CD4-positive, alpha-beta T cell treated with Interleukin-10 for 1 hour (primary cell): ENCODE measurements at regions not wholly inside any gene's neighbourhood (a gene's known extent, or its start where the extent isn't known, plus 50 kb on each side); places are given as distances from the start of the nearest gene placed in this dataset.

Experiments
- DNase-seq: peaks from one replicate; pipeline ENCODE4 v3.0.0-alpha.2; 2020

DNA sequence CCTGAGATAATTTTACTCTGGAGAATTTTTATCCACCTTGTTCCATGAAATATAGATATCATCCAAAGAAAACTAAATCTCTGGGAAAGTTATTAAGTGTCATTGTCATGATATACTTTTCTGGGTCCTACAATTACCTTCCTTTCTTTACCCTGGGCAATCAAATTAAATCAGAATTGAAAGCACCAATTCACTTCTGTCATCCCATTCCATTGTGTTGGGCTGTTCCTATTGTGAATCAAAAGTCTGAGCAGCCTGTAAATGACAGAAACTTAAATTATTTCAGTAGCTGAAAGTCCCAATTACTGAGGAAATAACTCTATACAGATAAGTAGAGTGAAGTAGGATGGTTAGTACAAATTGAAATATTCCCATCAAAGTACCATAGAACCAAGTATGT, 1284.2 kb downstream of the EFNB2 start:
- DNase-seq: no peak

DNA sequence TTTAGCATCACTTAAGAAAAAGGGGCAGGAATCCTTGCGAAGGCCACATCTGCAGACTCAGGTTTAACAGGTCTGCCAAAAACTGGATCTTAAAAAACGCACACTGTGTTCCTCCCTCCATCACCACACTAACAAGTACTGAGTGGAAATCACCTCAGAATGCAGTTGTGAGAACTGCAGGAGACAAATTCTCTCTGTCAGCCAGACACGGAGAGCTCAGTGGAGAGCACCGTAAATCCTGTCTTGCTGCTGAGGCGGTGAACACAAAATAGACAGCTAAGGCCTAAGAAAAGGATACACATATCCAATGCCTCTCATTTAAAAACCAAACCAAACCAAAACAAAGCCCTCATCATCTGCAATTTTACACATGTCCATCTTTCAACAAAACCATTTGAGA, 1287.6 kb downstream of the EFNB2 start:
- no peak for DNase-seq

DNA sequence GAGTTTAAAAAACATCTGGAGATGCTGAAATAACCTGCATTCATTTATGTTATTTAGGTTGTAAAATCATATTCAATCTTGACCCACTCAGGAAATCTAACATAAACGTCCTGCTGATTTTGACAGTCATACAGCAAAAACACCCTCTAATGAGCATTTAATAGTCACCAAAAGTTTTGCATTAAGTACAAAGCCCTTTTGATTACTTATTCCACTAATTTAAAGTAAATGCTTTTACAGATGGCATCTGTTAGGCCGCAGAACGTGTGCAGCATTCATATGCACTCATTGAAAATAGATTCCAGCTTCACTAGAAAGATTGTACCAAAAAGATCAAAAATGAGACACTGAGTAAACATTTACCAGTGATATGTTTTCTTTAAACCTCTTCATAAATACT, 1295.1 kb downstream of the EFNB2 start:
- no peak for DNase-seq

DNA sequence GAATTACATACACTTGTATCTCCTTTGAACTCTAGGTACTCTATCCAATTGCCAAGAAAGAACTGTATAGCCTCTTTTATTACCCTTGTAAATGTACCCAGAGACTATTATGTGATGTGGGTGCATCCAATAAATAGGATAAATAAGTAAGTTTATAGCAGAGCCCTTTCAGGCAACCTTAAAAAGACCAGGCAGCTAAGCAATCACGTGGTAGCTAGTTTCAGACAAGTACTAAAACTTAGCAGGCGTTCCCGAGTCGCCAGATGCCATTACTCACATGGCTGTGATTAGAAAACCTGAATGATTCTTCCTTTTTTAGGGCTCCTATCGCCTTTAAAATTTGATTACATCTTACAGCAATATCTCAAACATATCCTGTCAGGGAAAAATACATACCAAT, 1303.0 kb downstream of the EFNB2 start:
- no peak for DNase-seq

DNA sequence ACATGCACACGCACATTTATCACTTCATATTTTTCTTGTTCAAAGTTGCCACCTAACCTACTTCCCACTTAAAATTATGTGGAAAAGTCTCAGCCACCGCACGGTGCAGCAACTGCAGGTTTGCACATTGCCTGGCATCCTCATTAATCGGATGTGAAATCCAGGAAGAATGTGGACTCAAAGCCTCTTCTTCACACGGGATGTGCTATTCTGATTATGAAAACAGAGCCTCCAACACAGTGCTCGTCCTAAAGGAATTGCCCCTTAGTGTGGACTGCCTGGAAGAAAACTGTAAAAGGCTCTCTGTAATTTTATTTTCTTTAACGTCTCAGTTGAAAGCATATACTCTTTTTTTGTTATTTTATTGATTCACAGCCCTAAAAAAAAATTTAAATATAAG, 1303.5 kb downstream of the EFNB2 start:
- no peak for DNase-seq

DNA sequence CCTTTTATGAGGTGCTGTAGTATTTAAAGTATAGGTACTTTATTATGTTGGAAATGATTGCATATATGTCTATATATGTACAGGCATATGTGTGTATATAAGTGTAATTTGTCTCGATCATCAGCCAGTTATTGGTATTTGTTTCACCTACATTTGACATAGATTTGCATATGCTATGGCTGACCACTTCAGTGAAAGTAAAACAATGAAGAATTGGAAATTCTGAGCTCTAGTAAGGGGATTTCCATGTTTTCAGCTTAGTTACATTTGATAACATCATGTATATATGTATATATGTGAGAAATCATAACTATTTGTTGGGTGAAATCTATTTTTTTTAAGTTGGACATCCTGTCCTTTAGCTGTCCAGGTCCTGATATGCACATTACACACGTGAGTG, 1303.9 kb downstream of the EFNB2 start:
- no peak for DNase-seq

DNA sequence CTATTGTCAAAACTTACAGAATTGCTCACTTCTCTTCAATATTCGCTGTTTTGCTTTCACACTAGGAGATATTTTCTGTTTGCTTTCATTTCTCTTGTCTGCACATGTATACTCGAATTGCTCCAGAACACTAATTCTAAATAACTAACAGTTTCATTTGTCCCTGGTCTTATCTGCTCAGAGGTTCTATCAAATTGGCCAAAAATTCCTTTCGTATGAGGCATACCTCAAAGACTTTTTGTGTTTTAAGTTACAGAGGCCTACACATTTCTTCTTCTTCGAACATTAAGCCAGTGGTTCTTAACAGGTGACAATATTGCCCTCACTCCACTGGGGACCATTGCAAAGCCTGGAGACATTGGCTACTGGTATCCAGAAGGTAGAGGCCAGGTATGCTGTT, 1314.6 kb downstream of the EFNB2 start:
- no peak for DNase-seq

DNA sequence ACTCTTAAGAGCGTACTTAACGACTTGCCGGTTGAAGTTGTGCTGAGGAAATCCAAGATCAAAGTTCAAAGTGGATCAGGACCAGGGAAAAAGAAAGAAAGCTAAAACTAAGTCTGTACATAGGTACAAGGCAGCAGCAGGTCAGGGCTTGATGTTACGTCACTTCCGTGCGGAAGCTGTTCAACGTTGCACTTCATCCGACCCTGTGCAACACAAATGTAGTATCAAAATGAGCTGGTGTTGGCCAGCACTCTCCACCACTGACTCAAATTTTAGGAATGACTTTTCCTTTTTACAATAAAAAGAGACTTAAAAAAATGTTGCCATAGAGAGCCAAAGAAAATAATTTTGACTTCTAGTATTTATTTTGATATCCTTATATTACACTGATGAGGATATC, 1315.4 kb downstream of the EFNB2 start:
- no peak for DNase-seq

DNA sequence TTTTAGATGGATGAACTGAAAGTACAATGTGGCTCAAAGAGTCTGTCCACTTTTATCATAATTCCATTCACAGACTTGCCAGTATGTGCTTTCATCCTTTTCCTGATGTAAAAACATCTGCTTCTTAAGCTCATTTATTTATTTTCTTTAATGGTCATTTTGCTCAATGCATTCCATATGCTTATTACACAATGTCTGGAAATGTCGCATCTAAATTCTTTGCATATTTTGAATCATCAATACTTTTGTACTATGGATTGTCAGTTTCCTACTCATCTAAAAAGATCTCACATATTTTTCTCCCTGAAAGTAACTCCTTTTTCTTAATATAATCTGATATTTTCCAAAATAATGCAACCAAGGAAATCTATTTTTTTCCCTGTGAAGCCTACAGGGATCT, 1315.8 kb downstream of the EFNB2 start:
- DNase-seq: no peak

DNA sequence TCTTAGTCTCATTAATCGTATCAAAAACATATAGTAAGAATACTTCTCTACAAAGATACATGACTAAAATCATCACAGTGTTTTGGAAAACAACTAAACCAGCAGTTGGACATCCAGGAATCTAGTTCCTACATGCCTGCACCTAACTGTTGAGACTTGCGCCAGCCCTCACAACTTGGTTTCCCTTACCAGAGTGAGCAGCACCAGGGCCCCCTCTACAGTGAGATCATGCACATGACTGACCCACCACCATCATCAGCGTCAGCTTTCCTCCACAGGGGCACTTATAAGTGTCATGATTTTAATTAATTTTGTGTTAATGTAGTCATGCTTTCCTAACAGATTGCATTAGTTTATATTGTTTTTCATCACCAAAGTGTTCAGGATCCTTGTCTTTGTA, 1322.0 kb downstream of the EFNB2 start:
- DNase-seq: no peak

DNA sequence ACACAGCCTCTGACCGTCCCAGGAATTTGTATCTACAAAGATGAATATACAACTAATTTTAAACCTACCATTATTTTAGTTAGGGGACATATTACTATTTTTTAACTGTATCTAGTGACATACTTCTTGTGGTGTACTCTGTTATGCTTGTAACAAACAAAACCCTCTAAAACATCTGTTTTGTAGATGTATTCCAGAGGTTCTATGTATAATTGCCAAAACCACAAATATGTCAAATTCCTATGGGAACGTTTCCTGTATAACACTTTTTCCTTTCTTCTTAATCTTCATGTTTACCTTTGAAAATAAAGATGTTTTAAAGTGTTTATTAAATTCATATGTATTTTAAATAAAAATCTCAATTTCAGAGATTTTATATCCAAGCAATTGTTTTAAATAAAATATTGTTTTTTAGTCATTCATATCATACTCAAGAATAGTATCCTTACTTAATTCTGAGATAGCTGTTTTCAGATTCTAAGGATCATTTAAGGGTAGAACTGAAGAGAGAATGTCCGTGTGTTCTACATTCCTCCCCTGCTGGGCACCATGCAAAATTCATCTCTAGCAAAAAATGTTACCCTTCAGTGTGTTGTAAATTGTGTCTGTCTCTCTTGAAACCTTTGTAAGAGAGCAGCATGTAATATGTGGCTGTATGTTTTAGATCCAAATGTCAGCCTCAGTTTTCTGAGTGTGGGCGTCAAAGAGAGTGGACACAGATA, 1327.7 kb downstream of the EFNB2 start:
- no peak for DNase-seq

DNA sequence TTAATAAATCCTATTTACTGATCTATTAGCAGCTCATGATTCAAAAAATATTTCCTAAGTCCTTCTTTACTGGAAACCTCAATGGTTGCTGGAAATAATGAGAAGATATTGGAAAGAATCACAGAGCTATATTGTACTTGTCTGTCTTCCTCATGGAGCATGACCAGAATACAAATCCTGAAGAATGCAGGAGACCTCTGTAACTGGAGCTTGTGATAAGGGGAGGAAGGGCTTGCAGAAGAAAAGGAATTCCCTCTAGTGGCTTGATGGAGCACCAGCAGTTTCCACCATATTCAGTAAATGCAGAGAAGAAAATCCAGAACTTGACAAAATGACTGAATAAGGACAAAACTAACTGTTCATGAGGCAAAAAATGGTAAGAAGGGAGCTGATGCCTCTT, 1333.1 kb downstream of the EFNB2 start:
- no peak for DNase-seq

DNA sequence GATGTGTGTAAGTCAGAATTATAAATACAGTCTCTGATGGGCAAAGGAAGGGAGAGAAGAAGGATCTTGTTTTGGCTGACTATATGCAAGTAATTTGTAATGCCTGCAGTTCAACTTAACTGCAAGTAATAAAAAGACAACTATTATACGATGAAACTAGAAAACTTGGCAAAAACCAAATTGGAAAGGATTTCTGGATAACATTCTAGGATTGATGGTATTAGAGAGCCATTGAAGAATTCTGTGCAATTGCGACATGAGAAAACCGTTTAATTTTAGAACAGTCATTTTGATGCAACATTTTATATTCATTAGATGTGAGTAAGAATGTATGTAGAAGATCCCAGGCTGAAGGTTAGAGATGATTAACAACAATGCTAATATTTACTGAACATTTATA, 1334.1 kb downstream of the EFNB2 start:
- no peak for DNase-seq

DNA sequence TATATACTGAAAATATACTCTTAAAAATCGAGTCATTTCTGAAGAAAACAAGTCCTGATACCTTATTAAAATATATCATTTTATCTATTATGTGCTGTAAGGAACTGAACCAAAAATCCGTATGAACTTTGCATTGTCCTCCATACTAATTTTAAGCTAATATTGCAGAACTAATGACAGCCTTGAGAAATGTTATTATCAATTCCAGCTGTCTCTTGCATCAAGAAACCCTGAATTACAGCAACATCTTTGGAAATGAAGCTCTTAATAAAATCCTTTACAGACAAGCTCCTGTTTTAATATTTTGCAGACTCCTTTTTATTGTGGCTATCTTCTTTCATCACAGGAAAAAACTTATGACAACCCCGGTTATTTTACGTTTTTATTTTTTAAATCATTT, 1335.3 kb downstream of the EFNB2 start:
- no peak for DNase-seq

DNA sequence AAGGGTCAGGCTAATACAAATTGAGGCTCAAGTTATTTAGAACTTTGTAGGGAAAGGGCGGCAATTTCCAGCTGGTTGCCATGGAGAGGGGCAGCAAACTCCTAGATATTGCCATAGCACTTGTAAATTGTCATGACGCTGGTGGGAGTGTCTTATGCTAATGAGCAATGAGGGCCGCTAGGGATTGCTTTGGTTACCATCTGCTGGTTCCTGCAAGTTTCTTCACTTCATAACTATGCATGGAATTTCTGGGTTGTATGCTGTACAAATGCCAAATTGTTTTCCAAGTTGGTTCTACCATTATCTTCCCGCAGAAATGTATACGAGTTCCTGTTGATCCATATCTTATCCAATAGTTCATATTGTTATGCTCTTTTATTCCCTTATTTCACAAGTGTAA, 1339.4 kb downstream of the EFNB2 start:
- DNase-seq: no peak

DNA sequence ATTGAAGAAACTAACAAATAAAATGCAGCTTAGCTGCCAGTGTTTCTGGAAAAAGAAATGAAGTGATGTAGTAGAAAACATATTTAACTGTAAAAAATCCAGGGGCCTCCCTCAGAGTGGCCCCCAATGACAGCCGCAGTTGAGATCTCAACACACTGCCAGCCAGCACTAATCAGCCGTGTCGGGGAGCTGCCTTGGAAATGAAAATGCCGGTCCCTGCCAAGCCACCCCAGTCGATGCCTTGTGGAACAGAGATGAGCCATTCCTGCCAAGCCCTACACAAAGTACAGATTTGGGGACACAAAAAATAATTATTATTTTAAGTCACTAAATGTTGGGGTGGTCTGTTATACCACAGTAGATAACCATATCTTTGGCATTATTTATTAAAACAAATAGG, 1342.4 kb downstream of the EFNB2 start:
- no peak for DNase-seq

DNA sequence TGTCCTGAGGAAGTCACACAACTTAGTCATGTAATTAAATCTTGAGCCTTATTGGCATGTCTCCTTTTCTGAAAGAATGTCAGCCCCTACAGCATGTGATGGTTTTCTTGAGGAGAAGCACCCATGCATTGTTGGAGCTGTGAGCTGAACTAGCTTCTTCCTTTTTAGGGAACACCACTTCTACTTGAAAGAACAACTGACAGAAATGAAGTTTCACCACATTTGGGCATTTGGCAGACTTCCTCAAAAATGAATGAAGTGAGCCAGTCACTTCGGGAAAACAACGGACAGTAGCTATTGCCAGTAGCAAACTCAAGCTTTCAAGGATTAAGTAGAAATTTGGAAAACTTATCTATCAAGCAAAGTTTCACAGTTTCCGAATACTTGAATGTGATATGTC, 1351.3 kb downstream of the EFNB2 start:
- DNase-seq: no peak

DNA sequence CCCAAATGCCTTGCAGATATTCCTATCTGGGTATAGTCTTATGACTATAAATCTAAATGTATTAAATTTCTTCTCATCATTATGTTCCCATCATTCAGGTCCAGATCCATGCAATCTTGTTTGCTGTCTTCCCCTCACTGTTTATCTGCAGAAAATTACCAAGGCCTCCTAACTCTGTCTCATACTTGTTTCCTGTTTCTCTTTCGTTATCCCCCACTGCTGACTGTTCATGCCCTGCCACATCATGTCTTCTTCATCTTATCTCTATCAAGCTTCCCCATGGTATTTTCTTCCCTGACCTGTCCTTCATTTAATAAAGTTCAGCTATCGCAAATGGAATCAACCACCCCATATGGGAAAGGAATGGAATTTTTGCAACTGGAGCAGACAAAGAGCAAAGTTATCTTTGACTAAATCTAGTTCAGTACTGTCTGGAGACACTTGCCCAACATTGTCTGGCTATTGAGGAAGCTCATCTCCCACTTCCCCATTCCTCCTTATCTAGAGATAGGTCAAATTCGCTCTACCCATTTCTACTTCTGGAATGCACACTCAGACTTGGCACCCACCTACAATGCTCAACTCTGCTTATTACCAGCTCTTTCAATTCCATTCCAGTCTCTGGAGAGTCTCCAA, 1358.1 kb downstream of the EFNB2 start:
- DNase-seq: no peak

DNA sequence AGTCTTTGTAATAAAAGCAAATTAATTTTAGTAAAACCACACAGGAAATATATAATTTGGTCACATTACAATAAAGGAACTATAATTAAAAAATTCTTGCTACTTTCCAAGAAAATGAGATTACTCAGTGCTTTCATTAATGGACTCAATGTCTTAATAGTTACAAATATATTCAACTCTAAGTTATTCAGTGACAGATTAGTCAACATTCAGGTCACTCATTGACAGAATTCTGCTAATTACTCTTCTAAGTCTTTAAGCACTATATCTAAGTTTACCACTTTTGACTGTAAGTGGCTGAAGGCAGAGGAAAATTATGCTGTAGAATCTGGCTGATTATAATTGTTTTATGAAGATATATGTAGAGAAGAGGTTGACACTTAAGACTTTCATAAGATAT, 1365.0 kb downstream of the EFNB2 start:
- DNase-seq: no peak

DNA sequence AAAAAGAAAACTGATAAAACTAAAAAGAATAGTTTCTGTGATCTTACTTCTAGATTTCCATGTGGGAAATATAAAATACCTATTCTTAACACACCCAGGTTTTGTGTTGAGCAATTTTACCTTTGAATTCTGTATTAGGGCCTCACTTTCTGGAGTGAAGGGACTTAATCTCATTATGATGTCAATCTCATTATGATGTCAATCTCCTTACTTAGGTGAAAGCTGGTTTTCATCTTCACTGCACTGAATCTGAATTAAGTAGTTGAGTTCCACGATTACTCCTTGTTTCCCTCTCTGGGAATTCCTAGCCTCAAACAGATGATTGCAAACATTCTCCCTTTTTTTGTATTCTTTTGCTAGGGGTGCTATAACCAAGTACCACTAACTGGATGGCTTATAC, 1367.2 kb downstream of the EFNB2 start:
- DNase-seq: no peak

DNA sequence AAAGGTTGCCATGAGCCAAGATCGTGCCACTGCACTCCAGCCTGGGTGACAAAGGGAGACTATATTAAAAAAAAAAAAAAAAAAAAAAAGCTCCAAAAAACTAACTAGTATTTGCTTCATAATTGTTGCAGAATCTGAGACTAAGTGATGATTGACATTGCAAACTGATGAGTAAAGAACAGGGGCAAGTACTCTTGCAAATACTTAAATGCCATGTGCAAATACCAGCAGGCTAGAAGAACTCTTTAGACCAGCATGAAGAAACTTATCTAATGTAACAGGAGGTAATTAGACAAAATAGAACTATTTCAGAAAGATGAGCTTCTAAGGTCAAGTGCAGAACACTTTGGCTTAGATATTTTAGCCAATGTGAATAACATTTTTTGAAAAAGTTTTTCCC, 1368.1 kb downstream of the EFNB2 start:
- DNase-seq: no peak

DNA sequence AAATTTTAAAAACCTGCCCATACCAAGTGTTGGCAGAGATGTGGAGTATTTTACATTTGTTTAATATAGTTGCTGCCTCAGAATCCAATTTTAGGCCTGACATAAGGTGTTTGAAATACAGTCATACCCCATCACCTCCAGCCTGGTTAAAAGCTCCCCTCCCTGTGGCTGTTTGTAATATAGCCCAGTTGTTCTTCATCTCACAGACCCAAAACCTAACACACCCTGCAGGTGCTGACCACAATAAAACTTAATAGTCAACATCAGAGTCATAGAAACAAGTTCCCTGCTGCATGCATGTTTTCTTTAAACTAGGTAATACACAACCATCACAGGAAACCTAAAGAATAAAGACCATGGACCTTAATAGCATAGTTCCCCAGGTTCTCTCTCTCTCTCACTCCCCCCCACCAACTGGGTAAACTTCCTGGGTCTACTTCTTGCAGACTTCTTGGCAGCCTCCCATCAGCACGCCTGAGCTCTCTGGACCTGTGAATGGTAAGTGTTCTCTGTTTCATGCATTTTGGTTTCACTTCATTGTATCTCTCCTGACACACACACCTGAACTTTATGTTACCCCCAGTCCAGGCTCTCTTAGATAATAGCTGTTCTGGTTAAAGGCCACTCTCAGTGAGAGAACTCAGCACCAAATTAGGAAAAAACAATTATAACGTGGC, 1369.9 kb downstream of the EFNB2 start:
- DNase-seq: no peak

DNA sequence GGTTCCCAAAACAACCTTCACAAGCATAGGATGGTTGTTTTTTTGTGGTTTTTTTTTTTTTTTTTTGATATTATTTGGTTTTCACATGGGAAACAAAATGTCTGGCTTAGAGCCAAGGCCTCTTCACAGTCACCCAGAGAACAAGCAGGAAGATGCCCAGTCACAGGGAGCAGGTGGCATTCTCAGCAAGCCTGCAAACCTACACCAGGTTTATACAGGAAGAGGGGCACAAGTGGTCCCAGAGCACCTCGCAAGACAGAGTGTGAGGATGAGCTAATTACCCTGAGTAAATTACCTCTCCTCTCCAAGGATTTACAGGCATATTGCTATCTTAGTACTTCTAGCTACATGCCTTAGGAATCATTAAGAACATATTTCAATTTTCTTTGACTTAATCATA, 1375.6 kb downstream of the EFNB2 start:
- DNase-seq: no peak

DNA sequence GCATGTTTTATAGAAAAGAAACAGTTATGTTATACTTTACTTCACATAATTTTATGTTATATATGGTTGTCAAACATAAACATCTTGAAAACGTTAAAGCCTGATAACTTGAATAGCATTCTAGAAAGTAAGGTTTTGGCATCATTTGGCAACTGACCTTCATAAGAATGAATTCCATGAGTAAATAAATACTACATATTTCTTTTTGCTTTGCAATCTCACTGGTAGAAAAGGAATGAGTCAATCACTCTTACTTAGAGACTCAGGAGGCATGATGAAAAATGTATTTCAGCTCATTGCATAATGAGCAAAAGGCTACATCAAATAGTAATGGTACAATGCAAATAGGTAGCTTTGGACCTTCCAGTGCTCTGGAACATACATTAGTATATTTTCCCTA, 1381.9 kb downstream of the EFNB2 start:
- no peak for DNase-seq

DNA sequence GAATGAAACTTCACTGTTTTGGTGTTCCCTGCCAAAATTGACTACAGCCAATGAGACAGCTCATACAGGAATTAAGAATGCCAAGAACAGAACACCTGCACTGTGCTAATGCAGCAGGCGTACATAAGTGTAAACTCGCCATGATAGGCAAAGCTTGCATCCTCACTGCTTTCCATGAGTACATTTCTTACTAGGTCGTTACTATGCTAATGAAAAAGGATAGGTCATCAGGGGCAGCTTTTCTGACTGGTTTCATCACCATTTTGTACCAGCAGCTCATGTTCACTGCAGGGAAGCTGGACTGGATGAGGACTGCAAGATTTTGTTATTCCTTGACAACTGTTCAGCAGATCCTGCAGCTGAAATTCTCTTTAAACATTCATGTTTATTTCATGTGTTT, 1383.8 kb downstream of the EFNB2 start:
- no peak for DNase-seq
